ENCODE measurements at regions not wholly inside any gene's neighbourhood (a gene's known extent, or its start where the extent isn't known, plus 50 kb on each side); places are given as distances from the start of the nearest gene placed in this dataset.
"Not testable (repeated sequence)": the region's sequence is repeated elsewhere in the genome, so short reads cannot be mapped to it uniquely, and the experiment has no call there.

DNA sequence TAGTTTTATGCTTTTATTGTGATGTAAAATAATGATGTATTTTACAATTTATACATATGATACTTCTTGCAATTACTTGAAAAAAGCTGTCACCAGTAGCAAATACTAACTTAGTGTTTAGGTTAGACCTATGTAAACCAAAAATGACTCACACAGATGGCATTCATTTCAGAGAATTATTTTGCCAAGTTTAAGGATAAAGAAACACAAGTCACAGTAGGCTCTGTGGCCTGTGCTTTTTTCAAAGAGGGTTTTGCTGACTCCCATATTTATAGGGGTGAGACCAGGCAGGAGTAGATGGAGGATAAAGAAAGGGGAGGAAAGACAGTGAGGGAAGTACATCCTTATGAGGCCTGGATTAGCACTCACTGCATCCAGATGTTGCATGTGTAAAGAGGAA lies 356.6 kb upstream of the NPAP1 start:
- no peaks in the 10 kb centered on the region for H3K36me3 ChIP-seq (ENCODE audit: control insufficient read depth in 2 of 3, insufficient read depth in 3 of 3, low read length in 3 of 3)
- no peak overlapping the region for H3K27ac ChIP-seq (ENCODE audit: low read depth in 2 of 2, low read length in 2 of 2)
- intact Hi-C loops (cut with DNase I), result no loop called here
- TF ChIP-seq, protein P1, sequence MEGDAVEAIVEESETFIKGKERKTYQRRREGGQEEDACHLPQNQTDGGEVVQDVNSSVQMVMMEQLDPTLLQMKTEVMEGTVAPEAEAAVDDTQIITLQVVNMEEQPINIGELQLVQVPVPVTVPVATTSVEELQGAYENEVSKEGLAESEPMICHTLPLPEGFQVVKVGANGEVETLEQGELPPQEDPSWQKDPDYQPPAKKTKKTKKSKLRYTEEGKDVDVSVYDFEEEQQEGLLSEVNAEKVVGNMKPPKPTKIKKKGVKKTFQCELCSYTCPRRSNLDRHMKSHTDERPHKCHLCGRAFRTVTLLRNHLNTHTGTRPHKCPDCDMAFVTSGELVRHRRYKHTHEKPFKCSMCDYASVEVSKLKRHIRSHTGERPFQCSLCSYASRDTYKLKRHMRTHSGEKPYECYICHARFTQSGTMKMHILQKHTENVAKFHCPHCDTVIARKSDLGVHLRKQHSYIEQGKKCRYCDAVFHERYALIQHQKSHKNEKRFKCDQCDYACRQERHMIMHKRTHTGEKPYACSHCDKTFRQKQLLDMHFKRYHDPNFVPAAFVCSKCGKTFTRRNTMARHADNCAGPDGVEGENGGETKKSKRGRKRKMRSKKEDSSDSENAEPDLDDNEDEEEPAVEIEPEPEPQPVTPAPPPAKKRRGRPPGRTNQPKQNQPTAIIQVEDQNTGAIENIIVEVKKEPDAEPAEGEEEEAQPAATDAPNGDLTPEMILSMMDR (IDR thresholded peaks at IDR 0.05; ENCODE audit: borderline replicate concordance, extremely low read depth, insufficient read depth), result no peak
- no peaks in the 10 kb centered on the region for H3K4me1 ChIP-seq (ENCODE audit: control insufficient read depth in 2 of 3, insufficient read depth in 2 of 3, low read depth in 1 of 3, low read length in 3 of 3)
- H3K27me3 ChIP-seq (ENCODE audit: control insufficient read depth, insufficient read depth, low read length), result no peaks in the 10 kb centered on the region
- H3K4me3 ChIP-seq (ENCODE audit: low read length in 3 of 3), result no peak overlapping the region
- no peak for FAIRE-seq
- H3K9ac ChIP-seq (ENCODE audit: low read length in 3 of 3), result no peak overlapping the region
- no peaks in the 10 kb centered on the region for H3K9me3 ChIP-seq (ENCODE audit: control insufficient read depth in 2 of 3, insufficient read depth in 1 of 3, low read length in 3 of 3)
- no peak for DNase-seq

DNA sequence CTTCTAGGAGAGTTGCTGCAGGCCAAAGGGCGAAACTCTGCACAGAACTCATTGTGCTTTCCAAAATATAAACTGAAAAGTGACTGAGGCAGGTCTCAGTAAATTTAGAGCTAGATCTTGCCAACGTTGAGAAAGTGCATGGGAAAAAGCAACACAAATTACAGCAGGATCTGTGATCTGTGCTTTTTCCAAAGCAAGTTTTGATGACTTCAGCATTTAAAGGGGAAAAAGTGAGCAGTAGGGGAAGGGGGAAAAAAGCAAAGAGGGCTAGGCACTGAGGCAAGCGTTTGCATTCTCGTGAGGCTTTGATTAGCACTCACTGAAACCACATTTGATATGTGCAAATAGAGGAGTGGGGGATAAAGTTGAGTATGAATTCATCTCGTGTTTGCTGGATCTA lies 351.5 kb upstream of the NPAP1 start:
- DNase-seq; H3K27me3 ChIP-seq (ENCODE audit: control insufficient read depth, insufficient read depth, low read length); H3K4me1 ChIP-seq (ENCODE audit: control insufficient read depth in 2 of 3, insufficient read depth in 2 of 3, low read depth in 1 of 3, low read length in 3 of 3); H3K27ac ChIP-seq (ENCODE audit: low read depth in 2 of 2, low read length in 2 of 2); H3K36me3 ChIP-seq (ENCODE audit: control insufficient read depth in 2 of 3, insufficient read depth in 3 of 3, low read length in 3 of 3); FAIRE-seq; H3K9me3 ChIP-seq (ENCODE audit: control insufficient read depth in 2 of 3, insufficient read depth in 1 of 3, low read length in 3 of 3); H3K9ac ChIP-seq (ENCODE audit: low read length in 3 of 3); intact Hi-C loops (cut with DNase I); H3K4me3 ChIP-seq (ENCODE audit: low read length in 3 of 3): not testable (repeated sequence)

DNA sequence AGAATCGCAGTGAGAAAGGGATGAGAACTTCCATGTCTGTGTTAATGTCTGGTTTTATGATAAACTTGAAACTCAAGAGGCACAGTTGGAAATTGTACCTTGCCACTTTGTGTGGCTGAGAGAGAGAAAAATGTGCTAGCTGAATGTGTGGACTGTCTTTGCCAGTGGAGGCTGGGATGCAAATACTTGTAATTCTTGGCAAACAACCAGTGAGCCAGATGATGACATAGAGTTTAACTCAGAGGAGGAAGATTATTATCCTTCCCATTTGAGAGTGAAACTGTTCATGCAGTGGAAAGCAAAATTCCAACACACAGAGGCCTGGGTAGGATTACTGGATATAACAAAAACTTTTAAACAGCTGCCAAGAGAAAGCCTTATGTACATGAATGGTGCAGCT lies 349.1 kb upstream of the NPAP1 start:
- H3K36me3 ChIP-seq (ENCODE audit: control insufficient read depth in 2 of 3, insufficient read depth in 3 of 3, low read length in 3 of 3); H3K27me3 ChIP-seq (ENCODE audit: control insufficient read depth, insufficient read depth, low read length); H3K4me1 ChIP-seq (ENCODE audit: control insufficient read depth in 2 of 3, insufficient read depth in 2 of 3, low read depth in 1 of 3, low read length in 3 of 3); FAIRE-seq; H3K27ac ChIP-seq (ENCODE audit: low read depth in 2 of 2, low read length in 2 of 2); intact Hi-C loops (cut with DNase I); H3K4me3 ChIP-seq (ENCODE audit: low read length in 3 of 3); H3K9me3 ChIP-seq (ENCODE audit: control insufficient read depth in 2 of 3, insufficient read depth in 1 of 3, low read length in 3 of 3); H3K9ac ChIP-seq (ENCODE audit: low read length in 3 of 3): not testable (repeated sequence)
- peak in 2 of 5 donors; percentile 3 to 65 for DNase-seq

DNA sequence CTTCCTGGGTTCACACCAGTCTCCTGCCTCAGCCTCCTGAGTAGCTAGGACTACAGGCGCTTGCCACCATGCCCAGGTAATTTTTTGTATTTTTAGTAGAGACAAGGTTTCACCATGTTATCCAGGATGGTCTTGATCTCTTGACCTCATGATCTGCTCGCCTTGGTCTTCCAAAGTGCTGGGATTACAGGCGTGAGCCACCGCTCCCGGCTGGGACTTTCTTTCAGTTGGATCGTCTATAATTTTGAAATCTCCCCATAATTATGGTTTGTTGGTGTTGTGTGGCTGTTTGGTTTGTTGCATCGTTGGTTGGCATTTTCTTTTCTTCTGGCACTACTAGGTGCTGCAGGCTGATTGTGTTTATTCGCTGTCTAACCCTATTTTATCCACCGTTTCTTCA lies 343.6 kb upstream of the NPAP1 start:
- FAIRE-seq; H3K9me3 ChIP-seq (ENCODE audit: control insufficient read depth in 2 of 3, insufficient read depth in 1 of 3, low read length in 3 of 3); H3K4me1 ChIP-seq (ENCODE audit: control insufficient read depth in 2 of 3, insufficient read depth in 2 of 3, low read depth in 1 of 3, low read length in 3 of 3); H3K27me3 ChIP-seq (ENCODE audit: control insufficient read depth, insufficient read depth, low read length); H3K4me3 ChIP-seq (ENCODE audit: low read length in 3 of 3); H3K36me3 ChIP-seq (ENCODE audit: control insufficient read depth in 2 of 3, insufficient read depth in 3 of 3, low read length in 3 of 3); intact Hi-C loops (cut with DNase I); H3K27ac ChIP-seq (ENCODE audit: low read depth in 2 of 2, low read length in 2 of 2); H3K9ac ChIP-seq (ENCODE audit: low read length in 3 of 3); DNase-seq: not testable (repeated sequence)

DNA sequence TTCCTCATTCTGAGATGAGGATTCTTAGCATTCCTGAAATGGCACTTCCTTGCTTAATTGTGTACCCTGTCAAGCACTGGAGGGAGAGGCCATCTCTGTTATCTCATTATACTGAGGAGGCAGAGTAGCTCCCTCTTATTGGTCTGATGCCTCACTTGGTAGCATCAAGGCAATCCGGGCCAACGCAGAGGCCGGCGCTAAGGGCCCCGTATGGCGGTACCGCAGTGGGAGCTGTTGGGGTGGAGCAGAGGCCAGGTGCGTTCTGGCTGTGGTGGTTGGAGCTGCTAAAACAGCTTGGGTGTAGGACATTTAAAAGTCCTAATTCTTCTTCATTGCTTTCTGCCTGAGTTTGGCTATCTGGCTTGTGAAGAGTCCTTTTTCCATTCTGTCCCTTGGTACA lies 333.7 kb upstream of the NPAP1 start:
- H3K27me3 ChIP-seq (ENCODE audit: control insufficient read depth, insufficient read depth, low read length); intact Hi-C loops (cut with DNase I); H3K9ac ChIP-seq (ENCODE audit: low read length in 3 of 3); H3K36me3 ChIP-seq (ENCODE audit: control insufficient read depth in 2 of 3, insufficient read depth in 3 of 3, low read length in 3 of 3); H3K4me1 ChIP-seq (ENCODE audit: control insufficient read depth in 2 of 3, insufficient read depth in 2 of 3, low read depth in 1 of 3, low read length in 3 of 3); H3K4me3 ChIP-seq (ENCODE audit: low read length in 3 of 3); H3K27ac ChIP-seq (ENCODE audit: low read depth in 2 of 2, low read length in 2 of 2); FAIRE-seq; H3K9me3 ChIP-seq (ENCODE audit: control insufficient read depth in 2 of 3, insufficient read depth in 1 of 3, low read length in 3 of 3); DNase-seq: not testable (repeated sequence)

DNA sequence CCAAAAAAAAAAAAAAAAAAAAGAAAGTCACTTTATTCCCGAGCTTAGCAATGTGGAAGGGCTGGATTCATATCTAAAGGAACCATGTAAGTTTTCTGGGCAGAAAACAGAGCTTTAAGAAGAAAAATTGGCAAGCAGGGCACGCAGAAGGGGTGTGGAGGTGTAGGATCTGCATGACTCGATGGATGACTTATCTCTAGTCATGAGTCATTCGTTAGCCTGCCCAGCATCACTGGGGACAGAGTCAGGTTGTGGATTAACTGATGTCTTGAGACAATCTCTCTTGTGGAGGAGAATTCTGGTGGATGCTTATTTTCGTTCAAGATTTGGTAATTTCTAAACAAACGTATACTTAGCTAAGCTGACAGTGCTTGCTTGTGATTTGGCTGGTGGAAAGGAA lies 322.8 kb upstream of the NPAP1 start:
- H3K4me3 ChIP-seq (ENCODE audit: low read length in 3 of 3); H3K27ac ChIP-seq (ENCODE audit: low read depth in 2 of 2, low read length in 2 of 2); intact Hi-C loops (cut with DNase I); H3K27me3 ChIP-seq (ENCODE audit: control insufficient read depth, insufficient read depth, low read length); H3K9me3 ChIP-seq (ENCODE audit: control insufficient read depth in 2 of 3, insufficient read depth in 1 of 3, low read length in 3 of 3); H3K9ac ChIP-seq (ENCODE audit: low read length in 3 of 3); H3K36me3 ChIP-seq (ENCODE audit: control insufficient read depth in 2 of 3, insufficient read depth in 3 of 3, low read length in 3 of 3); DNase-seq; H3K4me1 ChIP-seq (ENCODE audit: control insufficient read depth in 2 of 3, insufficient read depth in 2 of 3, low read depth in 1 of 3, low read length in 3 of 3); FAIRE-seq: not testable (repeated sequence)

DNA sequence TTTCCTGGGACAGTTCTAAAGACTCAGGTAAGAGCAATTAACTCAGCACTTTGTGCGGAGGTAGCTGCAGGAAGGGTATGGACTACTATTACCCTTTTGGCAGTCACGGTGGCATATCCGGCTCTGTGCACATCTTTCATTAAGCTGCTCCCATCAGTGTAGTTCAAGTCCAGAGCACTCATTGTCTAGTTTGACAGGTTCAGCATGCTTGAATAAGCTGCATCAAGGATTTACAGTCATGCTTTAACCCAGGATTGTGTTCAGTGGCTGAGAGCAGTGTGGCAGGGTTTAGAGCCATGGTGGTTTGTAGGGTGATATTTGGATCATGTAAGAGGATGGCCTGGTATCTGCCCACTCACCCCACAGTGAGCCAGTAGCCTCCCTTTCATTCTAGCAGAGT lies 294.5 kb upstream of the NPAP1 start:
- H3K27me3 ChIP-seq (ENCODE audit: control insufficient read depth, insufficient read depth, low read length); FAIRE-seq; H3K4me1 ChIP-seq (ENCODE audit: control insufficient read depth in 2 of 3, insufficient read depth in 2 of 3, low read depth in 1 of 3, low read length in 3 of 3); DNase-seq; intact Hi-C loops (cut with DNase I); H3K36me3 ChIP-seq (ENCODE audit: control insufficient read depth in 2 of 3, insufficient read depth in 3 of 3, low read length in 3 of 3); H3K4me3 ChIP-seq (ENCODE audit: low read length in 3 of 3); H3K27ac ChIP-seq (ENCODE audit: low read depth in 2 of 2, low read length in 2 of 2); H3K9ac ChIP-seq (ENCODE audit: low read length in 3 of 3); H3K9me3 ChIP-seq (ENCODE audit: control insufficient read depth in 2 of 3, insufficient read depth in 1 of 3, low read length in 3 of 3): not testable (repeated sequence)

DNA sequence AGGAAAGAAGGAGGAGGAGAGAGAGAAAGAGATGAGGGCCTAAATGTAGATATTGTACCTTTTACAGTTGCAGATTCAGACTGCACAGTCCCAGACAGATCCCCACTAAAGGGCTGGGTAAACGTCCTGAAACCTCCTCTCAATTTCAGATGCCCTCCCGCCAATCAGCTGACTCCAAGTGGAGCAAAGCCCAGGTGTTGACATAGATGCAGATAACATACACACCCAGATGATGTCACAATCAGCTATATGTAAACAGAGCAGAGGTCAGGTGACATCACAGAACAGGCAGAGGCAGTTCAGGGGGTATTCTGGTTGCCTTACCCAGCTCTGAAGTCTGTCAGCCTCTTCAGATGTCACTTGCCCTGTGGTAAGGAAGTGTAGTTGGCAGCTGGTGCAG lies 290.3 kb upstream of the NPAP1 start:
- FAIRE-seq; H3K9ac ChIP-seq (ENCODE audit: low read length in 3 of 3); H3K27me3 ChIP-seq (ENCODE audit: control insufficient read depth, insufficient read depth, low read length); intact Hi-C loops (cut with DNase I); H3K4me3 ChIP-seq (ENCODE audit: low read length in 3 of 3); H3K4me1 ChIP-seq (ENCODE audit: control insufficient read depth in 2 of 3, insufficient read depth in 2 of 3, low read depth in 1 of 3, low read length in 3 of 3); DNase-seq; H3K27ac ChIP-seq (ENCODE audit: low read depth in 2 of 2, low read length in 2 of 2); H3K36me3 ChIP-seq (ENCODE audit: control insufficient read depth in 2 of 3, insufficient read depth in 3 of 3, low read length in 3 of 3); H3K9me3 ChIP-seq (ENCODE audit: control insufficient read depth in 2 of 3, insufficient read depth in 1 of 3, low read length in 3 of 3): not testable (repeated sequence)

All from kidney (tissue), 13 donors.